Suprapubic skin (tissue), 4 donors: ENCODE measurements at regions not wholly inside any gene's neighbourhood (a gene's known extent, or its start where the extent isn't known, plus 50 kb on each side); places are given as distances from the start of the nearest gene placed in this dataset.

Experiments
- DNase-seq, 2 donors: peaks; one replicate each; pipeline ENCODE4 v3.0.0-alpha.2; 2019; ENCODE audit warnings: low spot score in 2 of 2
- H3K27ac ChIP-seq: fragments of 200-600 bp; sonication (generic); one replicate; pipeline ENCODE4 v1.5.1; 2019
- H3K27me3 ChIP-seq: fragments of 200-600 bp; sonication (generic); one replicate; pipeline ENCODE4 v1.5.1; 2019
- H3K36me3 ChIP-seq: fragments of 200-600 bp; sonication (generic); one replicate; pipeline ENCODE4 v1.5.1; 2019
- H3K4me1 ChIP-seq: fragments of 200-600 bp; sonication (generic); one replicate; pipeline ENCODE4 v1.5.1; 2019
- H3K4me3 ChIP-seq: fragments of 200-600 bp; sonication (generic); one replicate; pipeline ENCODE4 v1.5.1; 2019; ENCODE audit warnings: mild to moderate bottlenecking
- H3K9me3 ChIP-seq: fragments of 200-600 bp; sonication (generic); one replicate; pipeline ENCODE4 v1.5.1; 2019
- CTCF ChIP-seq, 2 donors: fragments of 200-600 bp in 1 of 2; fragments of 450-650 bp in 1 of 2; sonication (generic) in 1 of 2; IDR thresholded peaks; one replicate each; pipeline ENCODE4 v1.5.1; 2016 to 2019; ENCODE audit warnings: antibody characterized with exemption in 2 of 2, mild to moderate bottlenecking in 1 of 2, moderate library complexity in 1 of 2
- EP300 ChIP-seq: sonication (generic); formaldehyde crosslinking; IDR thresholded peaks from one replicate; pipeline ENCODE4 v1.6.1; 2017; ENCODE audit warnings: antibody characterized with exemption
- POLR2A ChIP-seq, 2 donors: fragments of 450-650 bp; IDR thresholded peaks; one replicate each; pipeline ENCODE4 v1.6.1; 2017; ENCODE audit warnings: antibody characterized with exemption in 2 of 2, mild to moderate bottlenecking in 2 of 2, moderate library complexity in 2 of 2
- POLR2AphosphoS5 ChIP-seq, 3 donors: sonication (generic); formaldehyde crosslinking; IDR thresholded peaks; one replicate each; pipeline ENCODE4 v1.6.1; 2017; ENCODE audit warnings: antibody characterized with exemption in 3 of 3
- WGBS: methylation state at CpG from one replicate; pipeline ENCODE4 v1.1.5; 2018; 5-methylcytosine and 5-hydroxymethylcytosine counted together

- DNase-seq, result no peak
- Histone ChIP-seq H3K4me1 (no peaks in the 10 kb centered on the region), H3K27ac (no peak overlapping the region), H3K36me3 (no peaks in the 10 kb centered on the region), H3K27me3 (peaks cover 42% of the 10 kb centered on the region), H3K4me3 (no peak overlapping the region), H3K9me3 (peaks cover 9% of the 10 kb centered on the region)
- no peak for TF ChIP-seq POLR2AphosphoS5 (IDR thresholded peaks at IDR 0.05)
Observed at GRCh38 chr17:74077231-74077630, 126.2 kb upstream of the RPL38 start.

- Histone ChIP-seq H3K36me3 (no peaks in the 10 kb centered on the region), H3K4me1 (no peaks in the 10 kb centered on the region), H3K27me3 (peaks cover 51% of the 10 kb centered on the region), H3K9me3 (peaks cover 7% of the 10 kb centered on the region), H3K27ac (no peak overlapping the region), H3K4me3 (no peak overlapping the region)
- WGBS, result 84% methylated on average over 12 of the region's 12 CpGs
- DNase-seq, result no peak
- no peak for TF ChIP-seq EP300
- no peak for TF ChIP-seq POLR2A (IDR thresholded peaks at IDR 0.05)
- no peak for TF ChIP-seq POLR2AphosphoS5 (IDR thresholded peaks at IDR 0.05)
- no peak for TF ChIP-seq CTCF (IDR thresholded peaks at IDR 0.05)
Observed at GRCh38 chr17:74078363-74078941, 125.0 kb upstream of the RPL38 start.

GRCh38 chr17:74079537-74080300, 123.8 kb upstream of the RPL38 start:
- Histone ChIP-seq H3K4me3 (no peak overlapping the region), H3K27me3 (peaks cover 51% of the 10 kb centered on the region)
- WGBS, result 86% methylated on average over 7 of the region's 11 CpGs

GRCh38 chr17:74080656-74081582, 122.6 kb upstream of the RPL38 start:
- Histone ChIP-seq H3K27me3 (peaks cover 51% of the 10 kb centered on the region), H3K36me3 (no peaks in the 10 kb centered on the region), H3K4me3 (no peak overlapping the region), H3K4me1 (no peaks in the 10 kb centered on the region), H3K27ac (no peak overlapping the region), H3K9me3 (no peaks in the 10 kb centered on the region)
- DNase-seq, result no peak
- TF ChIP-seq POLR2A (IDR thresholded peaks at IDR 0.05), result no peak
- 54% methylated on average over 21 of the region's 21 CpGs for WGBS

More at GRCh38 chr17:74079537-74080300, 123.8 kb upstream of the RPL38 start:
- Histone ChIP-seq H3K27ac (no peak overlapping the region), H3K36me3 (no peaks in the 10 kb centered on the region), H3K9me3 (no peaks in the 10 kb centered on the region), H3K4me1 (no peaks in the 10 kb centered on the region)
- no peak for DNase-seq
- TF ChIP-seq CTCF (IDR thresholded peaks at IDR 0.05) (no peak), POLR2A (IDR thresholded peaks at IDR 0.05) (no peak), POLR2AphosphoS5 (IDR thresholded peaks at IDR 0.05) (no peak), EP300 (no peak)

GRCh38 chr17:74082886-74083285, 120.6 kb upstream of the RPL38 start:
- H3K4me3 ChIP-seq, result no peak overlapping the region
- WGBS, result 68% methylated on average over 5 of the region's 7 CpGs
- H3K9me3 ChIP-seq, result no peaks in the 10 kb centered on the region
- peaks cover 64% of the 10 kb centered on the region for H3K27me3 ChIP-seq
- DNase-seq, result no peak
- TF ChIP-seq POLR2A (IDR thresholded peaks at IDR 0.05) (no peak), CTCF (IDR thresholded peaks at IDR 0.05) (no peak), EP300 (no peak), POLR2AphosphoS5 (IDR thresholded peaks at IDR 0.05) (no peak)
- no peaks in the 10 kb centered on the region for H3K36me3 ChIP-seq
- no peaks in the 10 kb centered on the region for H3K4me1 ChIP-seq
- no peak overlapping the region for H3K27ac ChIP-seq

GRCh38 chr17:74083321-74083720, 120.2 kb upstream of the RPL38 start:
- no peaks in the 10 kb centered on the region for H3K36me3 ChIP-seq
- no peak overlapping the region for H3K4me3 ChIP-seq
- H3K27ac ChIP-seq, result no peak overlapping the region
- TF ChIP-seq POLR2A (IDR thresholded peaks at IDR 0.05) (no peak), POLR2AphosphoS5 (IDR thresholded peaks at IDR 0.05) (no peak), CTCF (IDR thresholded peaks at IDR 0.05) (no peak), EP300 (no peak)
- H3K27me3 ChIP-seq, result peaks cover 65% of the 10 kb centered on the region
- no peaks in the 10 kb centered on the region for H3K4me1 ChIP-seq
- WGBS, result 71% methylated on average over 3 of the region's 3 CpGs
- no peak for DNase-seq
- H3K9me3 ChIP-seq, result no peaks in the 10 kb centered on the region
